H9 (cell line): ENCODE measurements at regions not wholly inside any gene's neighbourhood (a gene's known extent, or its start where the extent isn't known, plus 50 kb on each side); places are given as distances from the start of the nearest gene placed in this dataset.

Source experiments
- DNase-seq: peaks from one replicate; pipeline ENCODE4 v3.0.0-alpha.2; 2017
- H2AFZ ChIP-seq: one replicate; pipeline ENCODE4 v1.6.1; 2013; ENCODE audit warnings: mild to moderate bottlenecking, low read length, control low read depth, moderate library complexity
- H2AK5ac ChIP-seq: 2 replicates; pipeline ENCODE4 v1.6.1; 2013; ENCODE audit warnings: low read length, control low read depth, mixed read lengths; ENCODE audit not compliant: insufficient read length
- H2BK120ac ChIP-seq: one replicate; pipeline ENCODE4 v1.6.1; 2013; ENCODE audit warnings: low read depth, mild to moderate bottlenecking, low read length, control low read depth, inconsistent platforms; ENCODE audit not compliant: poor library complexity, severe bottlenecking
- H2BK12ac ChIP-seq: 2 replicates; pipeline ENCODE4 v1.6.1; 2013; ENCODE audit warnings: low read length, control low read depth, mixed read lengths, low read depth; ENCODE audit not compliant: insufficient read length
- H2BK15ac ChIP-seq: 2 replicates; pipeline ENCODE4 v1.6.1; 2013; ENCODE audit warnings: low read depth, low read length, control low read depth
- H2BK20ac ChIP-seq: one replicate; pipeline ENCODE4 v1.6.1; 2013; ENCODE audit warnings: low read depth, mild to moderate bottlenecking, low read length, control low read depth, inconsistent platforms; ENCODE audit not compliant: poor library complexity, severe bottlenecking
- H2BK5ac ChIP-seq: 2 replicates; pipeline ENCODE4 v1.6.1; 2013; ENCODE audit warnings: low read length, control low read depth, mixed read lengths; ENCODE audit not compliant: insufficient read length
- H3K14ac ChIP-seq: 2 replicates; pipeline ENCODE4 v1.6.1; 2013; ENCODE audit warnings: low read length, control low read depth; ENCODE audit not compliant: insufficient read depth
- H3K18ac ChIP-seq: 2 replicates; pipeline ENCODE4 v1.6.1; 2013; ENCODE audit warnings: low read depth, mild to moderate bottlenecking, mixed read lengths, low read length, control low read depth; ENCODE audit not compliant: insufficient read length
- H3K23ac ChIP-seq: 2 replicates; pipeline ENCODE4 v1.6.1; 2013; ENCODE audit warnings: low read length, control low read depth, mixed read lengths, low read depth; ENCODE audit not compliant: insufficient read length
- H3K23me2 ChIP-seq: 2 replicates; pipeline ENCODE4 v1.6.1; 2013; ENCODE audit warnings: low read depth, mild to moderate bottlenecking, mixed read lengths, low read length, control low read depth; ENCODE audit not compliant: insufficient read length, poor library complexity, severe bottlenecking
- H3K27ac ChIP-seq: 2 replicates; pipeline ENCODE4 v1.5.1; 2013; ENCODE audit warnings: low read length, control low read depth, mixed read lengths, low read depth; ENCODE audit not compliant: insufficient read length
- H3K27me3 ChIP-seq: 2 replicates; pipeline ENCODE4 v1.6.1; 2013; ENCODE audit warnings: low read length, control low read depth, inconsistent platforms; ENCODE audit not compliant: insufficient read depth
- H3K4ac ChIP-seq: 2 replicates; pipeline ENCODE4 v1.6.1; 2013; ENCODE audit warnings: low read depth, mild to moderate bottlenecking, control low read depth, inconsistent platforms, low read length, moderate library complexity
- H3K4me1 ChIP-seq: 2 replicates; pipeline ENCODE4 v1.6.1; 2013; ENCODE audit warnings: low read length, control low read depth, inconsistent platforms; ENCODE audit not compliant: insufficient read depth
- H3K4me2 ChIP-seq: 2 replicates; pipeline ENCODE4 v1.6.1; 2013; ENCODE audit warnings: low read length, control low read depth, mixed read lengths; ENCODE audit not compliant: insufficient read length, insufficient read depth
- H3K56ac ChIP-seq: 2 replicates; pipeline ENCODE4 v1.6.1; 2013; ENCODE audit warnings: low read depth, mild to moderate bottlenecking, mixed read lengths, low read length, control low read depth; ENCODE audit not compliant: insufficient read length
- H3K79me1 ChIP-seq: 2 replicates; pipeline ENCODE4 v1.6.1; 2013; ENCODE audit warnings: low read depth, mild to moderate bottlenecking, moderate library complexity, low read length, control low read depth, inconsistent platforms; ENCODE audit not compliant: insufficient read depth, poor library complexity, severe bottlenecking
- H3K79me2 ChIP-seq: 2 replicates; pipeline ENCODE4 v1.6.1; 2013; ENCODE audit warnings: low read length, control low read depth, inconsistent platforms; ENCODE audit not compliant: insufficient read depth
- H3K9ac ChIP-seq: 2 replicates; pipeline ENCODE4 v1.6.1; 2013; ENCODE audit warnings: low read length, control low read depth, mixed read lengths; ENCODE audit not compliant: insufficient read length; ENCODE audit errors: extremely low read depth
- H3K9me3 ChIP-seq: one replicate; pipeline ENCODE4 v1.6.1; 2013; ENCODE audit warnings: low read depth, low read length, inconsistent platforms; ENCODE audit not compliant: control insufficient read depth
- H3T11ph ChIP-seq: one replicate; pipeline ENCODE4 v1.6.1; 2013; ENCODE audit warnings: mild to moderate bottlenecking, low read length, control low read depth, inconsistent platforms
- H4K20me1 ChIP-seq: one replicate; pipeline ENCODE4 v1.6.1; 2013; ENCODE audit not compliant: control insufficient read depth, insufficient read length, insufficient read depth
- H4K5ac ChIP-seq: 2 replicates; pipeline ENCODE4 v1.6.1; 2013; ENCODE audit warnings: low read depth, mild to moderate bottlenecking, mixed read lengths, low read length, control low read depth; ENCODE audit not compliant: insufficient read length
- H4K8ac ChIP-seq: replicated peaks from 2 replicates; pipeline ENCODE4 v1.6.1; 2013; ENCODE audit warnings: low read length, control low read depth, mixed read lengths, low read depth; ENCODE audit not compliant: insufficient read length
- H4K91ac ChIP-seq: 2 replicates; pipeline ENCODE4 v1.6.1; 2013; ENCODE audit warnings: low read depth, mild to moderate bottlenecking, moderate library complexity, mixed read lengths, low read length, control low read depth; ENCODE audit not compliant: insufficient read length
- H3K27ac Mint-ChIP-seq, 3 experiments: 2 replicates in 2 of 3; 3 replicates in 1 of 3; pipeline ENCODE4 v1.8.0; 2020 to 2021; ENCODE audit warnings: mixed read lengths in 3 of 3, mild to moderate bottlenecking in 1 of 3, moderate library complexity in 1 of 3
- H3K27me3 Mint-ChIP-seq: 2 replicates; pipeline ENCODE4 v1.8.0; 2021; ENCODE audit warnings: low read depth, mild to moderate bottlenecking, moderate library complexity, mixed read lengths
- H3K36me3 Mint-ChIP-seq, 3 experiments: 2 replicates in 2 of 3; 3 replicates in 1 of 3; pipeline ENCODE4 v1.8.0; 2020 to 2021; ENCODE audit warnings: low read depth in 3 of 3, mixed read lengths in 3 of 3; ENCODE audit not compliant: insufficient read depth in 1 of 3
- H3K4me1 Mint-ChIP-seq, 2 experiments: 2 replicates each; pipeline ENCODE4 v1.8.0; 2020; ENCODE audit warnings: mixed read lengths in 2 of 2
- H3K4me3 Mint-ChIP-seq, 2 experiments: 2 replicates in 1 of 2; 3 replicates in 1 of 2; pipeline ENCODE4 v1.8.0; 2020 to 2021; ENCODE audit warnings: mild to moderate bottlenecking in 2 of 2, mixed read lengths in 2 of 2, moderate library complexity in 1 of 2
- H3K9me3 Mint-ChIP-seq, 2 experiments: 2 replicates in 1 of 2; 3 replicates in 1 of 2; pipeline ENCODE4 v1.8.0; 2020; ENCODE audit warnings: mild to moderate bottlenecking in 2 of 2, mixed read lengths in 2 of 2, moderate library complexity in 1 of 2
- WGBS: extraction: QIAGEN DNeasy Blood & Tissue Kit; methylation state at CpG from one replicate; pipeline ENCODE4 v1.1.7; 2013; ENCODE audit warnings: missing lambda C conversion rate, low lambda C conversion rate, mixed read lengths; ENCODE audit not compliant: insufficient read length; ENCODE audit errors: extremely low coverage; 5-methylcytosine and 5-hydroxymethylcytosine counted together
- TF ChIP-seq, protein P1 (sequence below): fragments of 200-600 bp; sonication (generic); conservative IDR thresholded peaks from 3 replicates; pipeline ENCODE4 v1.8.0; 2021; ENCODE audit warnings: antibody characterized with exemption, mild to moderate bottlenecking

DNA sequence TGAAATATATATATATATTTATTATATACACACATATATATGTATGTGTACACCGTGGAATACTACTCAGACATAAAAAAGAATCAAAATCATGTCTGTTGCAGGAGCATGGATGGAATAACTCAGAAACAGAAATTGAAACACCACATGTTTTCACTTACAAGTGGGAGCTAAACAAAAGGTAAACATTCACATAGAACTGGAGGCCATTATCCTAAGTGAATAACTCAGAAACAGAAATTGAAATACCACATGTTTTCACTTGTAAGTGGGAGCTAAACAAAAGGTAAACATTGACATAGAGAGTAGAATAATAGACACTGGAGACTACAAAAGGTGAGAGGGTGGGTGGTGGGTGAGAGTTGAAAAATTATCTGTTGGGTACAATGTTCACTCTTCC, 171.5 kb upstream of the GOLIM4 start:
- Histone ChIP-seq H3K27ac (no peak overlapping the region), H3K23ac (no peak overlapping the region), H3T11ph (no peak overlapping the region), H3K4ac (no peak overlapping the region), H4K91ac (no peak overlapping the region), H3K4me2 (no peak overlapping the region), H3K27me3 (no peaks in the 10 kb centered on the region), H3K79me1 (no peaks in the 10 kb centered on the region), H3K14ac (no peak overlapping the region), H3K4me1 (no peaks in the 10 kb centered on the region; the same call in 1 of the 2 replicates), H3K18ac (no peak overlapping the region), H2BK15ac (no peak overlapping the region), H3K9me3 (no peaks in the 10 kb centered on the region), H4K5ac (no peak overlapping the region), H2BK12ac (no peak overlapping the region), H4K20me1 (no peaks in the 10 kb centered on the region), H2BK120ac (no peak overlapping the region), H4K8ac (no peak overlapping the region), H2AFZ (no peak overlapping the region), H2BK20ac (no peak overlapping the region), H3K56ac (no peak overlapping the region), H2BK5ac (no peak overlapping the region), H3K79me2 (no peaks in the 10 kb centered on the region), H3K9ac (no peak overlapping the region), H3K23me2 (no peaks in the 10 kb centered on the region), H2AK5ac (no peak overlapping the region)
- H3K9me3 Mint-ChIP-seq = peaks cover 0 to under 1% of the 10 kb centered on the region in 2 experiments; a peak in 1 of 5 replicates
- H3K27me3 Mint-ChIP-seq = no peaks in the 10 kb centered on the region
- no CpG with 5 or more reads among the region's 1 CpG for WGBS
- TF ChIP-seq, protein P1, sequence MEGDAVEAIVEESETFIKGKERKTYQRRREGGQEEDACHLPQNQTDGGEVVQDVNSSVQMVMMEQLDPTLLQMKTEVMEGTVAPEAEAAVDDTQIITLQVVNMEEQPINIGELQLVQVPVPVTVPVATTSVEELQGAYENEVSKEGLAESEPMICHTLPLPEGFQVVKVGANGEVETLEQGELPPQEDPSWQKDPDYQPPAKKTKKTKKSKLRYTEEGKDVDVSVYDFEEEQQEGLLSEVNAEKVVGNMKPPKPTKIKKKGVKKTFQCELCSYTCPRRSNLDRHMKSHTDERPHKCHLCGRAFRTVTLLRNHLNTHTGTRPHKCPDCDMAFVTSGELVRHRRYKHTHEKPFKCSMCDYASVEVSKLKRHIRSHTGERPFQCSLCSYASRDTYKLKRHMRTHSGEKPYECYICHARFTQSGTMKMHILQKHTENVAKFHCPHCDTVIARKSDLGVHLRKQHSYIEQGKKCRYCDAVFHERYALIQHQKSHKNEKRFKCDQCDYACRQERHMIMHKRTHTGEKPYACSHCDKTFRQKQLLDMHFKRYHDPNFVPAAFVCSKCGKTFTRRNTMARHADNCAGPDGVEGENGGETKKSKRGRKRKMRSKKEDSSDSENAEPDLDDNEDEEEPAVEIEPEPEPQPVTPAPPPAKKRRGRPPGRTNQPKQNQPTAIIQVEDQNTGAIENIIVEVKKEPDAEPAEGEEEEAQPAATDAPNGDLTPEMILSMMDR = no peak
- no peak overlapping the region for H3K4me3 Mint-ChIP-seq
- no peaks in the 10 kb centered on the region for H3K36me3 Mint-ChIP-seq
- H3K4me1 Mint-ChIP-seq = peaks cover 14 to 23% of the 10 kb centered on the region in 2 experiments
- no peak overlapping the region for H3K27ac Mint-ChIP-seq
- DNase-seq = no peak
